Liver (tissue), 7 donors: ENCODE measurements at regions not wholly inside any gene's neighbourhood (a gene's known extent, or its start where the extent isn't known, plus 50 kb on each side); places are given as distances from the start of the nearest gene placed in this dataset.

Source experiments
- DNase-seq: peaks from one replicate; pipeline ENCODE4 v3.0.0-alpha.2; 2017; ENCODE audit warnings: low spot score
- H3K27ac ChIP-seq, 2 donors: one replicate each; pipeline ENCODE4 v1.7.0; 2013; ENCODE audit warnings: inconsistent platforms in 2 of 2, low read length in 2 of 2, control low read depth in 1 of 2, low read depth in 1 of 2, mild to moderate bottlenecking in 1 of 2
- H3K27me3 ChIP-seq, 4 donors: one replicate each; pipeline versions ENCODE4 v1.6.1 to v1.7.0; 2013; ENCODE audit warnings: low read length in 3 of 4, inconsistent platforms in 1 of 4, mild to moderate bottlenecking in 1 of 4, moderate library complexity in 1 of 4; ENCODE audit not compliant: control insufficient read depth in 4 of 4, insufficient read depth in 4 of 4
- H3K36me3 ChIP-seq, 4 donors: one replicate each; pipeline versions ENCODE4 v1.6.1 to v1.7.0; 2013; ENCODE audit warnings: low read length in 3 of 4, mild to moderate bottlenecking in 3 of 4, low read depth in 1 of 4, moderate library complexity in 1 of 4; ENCODE audit not compliant: control insufficient read depth in 4 of 4, insufficient read depth in 3 of 4
- H3K4me1 ChIP-seq, 4 donors: one replicate each; pipeline versions ENCODE4 v1.6.1 to v1.7.0; 2013; ENCODE audit warnings: low read length in 3 of 4, mild to moderate bottlenecking in 3 of 4, moderate library complexity in 1 of 4; ENCODE audit not compliant: control insufficient read depth in 4 of 4, insufficient read depth in 4 of 4
- H3K4me3 ChIP-seq, 3 donors: one replicate each; pipeline versions ENCODE4 v1.6.1 to v1.7.0; 2013; ENCODE audit warnings: low read length in 3 of 3, control low read depth in 1 of 3, low read depth in 1 of 3, mild to moderate bottlenecking in 1 of 3
- H3K9ac ChIP-seq, 2 donors: one replicate each; pipeline ENCODE4 v1.7.0; 2013; ENCODE audit warnings: low read length in 2 of 2, mild to moderate bottlenecking in 2 of 2, moderate library complexity in 2 of 2, control low read depth in 1 of 2, low read depth in 1 of 2
- H3K9me3 ChIP-seq, 4 donors: one replicate each; pipeline versions ENCODE4 v1.6.1 to v1.7.0; 2013; ENCODE audit warnings: low read length in 3 of 4; ENCODE audit not compliant: control insufficient read depth in 4 of 4
- FOXA1 ChIP-seq: IDR thresholded peaks from 2 replicates; pipeline ENCODE4 v1.6.1; 2016; ENCODE audit warnings: antibody characterized with exemption
- FOXA2 ChIP-seq: IDR thresholded peaks from 2 replicates; pipeline ENCODE4 v1.6.1; 2016; ENCODE audit warnings: antibody characterized with exemption
- GABPA ChIP-seq, 2 donors: IDR thresholded peaks in 1 of 2; conservative IDR thresholded peaks in 1 of 2; 2 replicates each; pipeline ENCODE4 v1.6.1; 2016; ENCODE audit warnings: antibody characterized with exemption in 2 of 2, mild to moderate bottlenecking in 1 of 2, moderate library complexity in 1 of 2
- HNF4A ChIP-seq, 2 donors: conservative IDR thresholded peaks; 2 replicates each; pipeline ENCODE4 v1.6.1; 2016; ENCODE audit warnings: antibody characterized with exemption in 2 of 2, mild to moderate bottlenecking in 2 of 2
- HNF4G ChIP-seq: IDR thresholded peaks from 2 replicates; pipeline ENCODE4 v1.6.1; 2016; ENCODE audit warnings: antibody characterized with exemption
- JUND ChIP-seq, 2 donors: IDR thresholded peaks; 2 replicates each; pipeline ENCODE4 v1.6.1; 2016; ENCODE audit warnings: antibody characterized with exemption in 2 of 2
- RAD21 ChIP-seq, 2 donors: IDR thresholded peaks; 2 replicates each; pipeline ENCODE4 v1.6.1; 2016; ENCODE audit warnings: antibody characterized with exemption in 2 of 2, mild to moderate bottlenecking in 2 of 2
- REST ChIP-seq: IDR thresholded peaks from 2 replicates; pipeline ENCODE4 v1.6.1; 2016; ENCODE audit warnings: antibody characterized with exemption, mild to moderate bottlenecking
- RXRA ChIP-seq, 2 donors: IDR thresholded peaks; 2 replicates each; pipeline ENCODE4 v1.6.1; 2017 to 2018; ENCODE audit warnings: antibody characterized with exemption in 2 of 2, mild to moderate bottlenecking in 1 of 2
- SP1 ChIP-seq: IDR thresholded peaks from 2 replicates; pipeline ENCODE4 v1.6.1; 2018; ENCODE audit warnings: antibody characterized with exemption, mild to moderate bottlenecking
- TAF1 ChIP-seq: conservative IDR thresholded peaks from 2 replicates; pipeline ENCODE4 v1.6.1; 2016; ENCODE audit warnings: antibody characterized with exemption, mild to moderate bottlenecking
- YY1 ChIP-seq: IDR thresholded peaks from 2 replicates; pipeline ENCODE4 v1.6.1; 2016; ENCODE audit warnings: antibody characterized with exemption, mild to moderate bottlenecking
- ZBTB33 ChIP-seq: IDR thresholded peaks from 2 replicates; pipeline ENCODE4 v1.6.1; 2016; ENCODE audit warnings: antibody characterized with exemption
- WGBS: extraction: QIAGEN DNeasy Blood & Tissue Kit; methylation state at CpG from one replicate; pipeline ENCODE4 v1.1.7; 2013; 5-methylcytosine and 5-hydroxymethylcytosine counted together
- TF ChIP-seq, protein P1 (sequence below): IDR thresholded peaks from 2 replicates; pipeline ENCODE4 v1.6.1; 2016; ENCODE audit warnings: antibody characterized with exemption
- TF ChIP-seq, protein P2 (sequence below): IDR thresholded peaks from 2 replicates; pipeline ENCODE4 v1.6.1; 2016; ENCODE audit warnings: antibody characterized with exemption
- donor health status: healthy.
- donor health status: healthy.
- donor health status: healthy.
- donor health status: healthy.

GRCh38 chr4:134610956-134611355 lies 409.4 kb upstream of the PABPC4L start:
- DNase-seq = no peak
- no peak overlapping the region for H3K27ac ChIP-seq
- whole genome bisulfite sequencing = 77% methylated on average over 1 of the region's 1 CpG
- no peaks in the 10 kb centered on the region for H3K9me3 ChIP-seq
- H3K27me3 ChIP-seq = no peaks in the 10 kb centered on the region
- no peak for TF ChIP-seq REST
- no peak for TF ChIP-seq FOXA2
- no peak for TF ChIP-seq HNF4G
- TF ChIP-seq TAF1 = no peak
- no peak for TF ChIP-seq FOXA1
- TF ChIP-seq, protein P1, sequence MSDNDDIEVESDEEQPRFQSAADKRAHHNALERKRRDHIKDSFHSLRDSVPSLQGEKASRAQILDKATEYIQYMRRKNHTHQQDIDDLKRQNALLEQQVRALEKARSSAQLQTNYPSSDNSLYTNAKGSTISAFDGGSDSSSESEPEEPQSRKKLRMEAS = no peak
- TF ChIP-seq HNF4A (conservative IDR thresholded peaks at IDR 0.05) = no peak
- TF ChIP-seq, protein P2, sequence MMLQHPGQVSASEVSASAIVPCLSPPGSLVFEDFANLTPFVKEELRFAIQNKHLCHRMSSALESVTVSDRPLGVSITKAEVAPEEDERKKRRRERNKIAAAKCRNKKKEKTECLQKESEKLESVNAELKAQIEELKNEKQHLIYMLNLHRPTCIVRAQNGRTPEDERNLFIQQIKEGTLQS = no peak
- no peak for TF ChIP-seq SP1
- no peak for TF ChIP-seq RXRA (IDR thresholded peaks at IDR 0.05)
- TF ChIP-seq ZBTB33 = no peak
- no peak for TF ChIP-seq YY1
- TF ChIP-seq GABPA (IDR thresholded peaks at IDR 0.05 in 1 of 2, conservative IDR thresholded peaks at IDR 0.05 in 1 of 2) = no peak
- no peaks in the 10 kb centered on the region for H3K36me3 ChIP-seq
- no peak overlapping the region for H3K9ac ChIP-seq
- no peak overlapping the region for H3K4me3 ChIP-seq
- H3K4me1 ChIP-seq = no peaks in the 10 kb centered on the region

DNA sequence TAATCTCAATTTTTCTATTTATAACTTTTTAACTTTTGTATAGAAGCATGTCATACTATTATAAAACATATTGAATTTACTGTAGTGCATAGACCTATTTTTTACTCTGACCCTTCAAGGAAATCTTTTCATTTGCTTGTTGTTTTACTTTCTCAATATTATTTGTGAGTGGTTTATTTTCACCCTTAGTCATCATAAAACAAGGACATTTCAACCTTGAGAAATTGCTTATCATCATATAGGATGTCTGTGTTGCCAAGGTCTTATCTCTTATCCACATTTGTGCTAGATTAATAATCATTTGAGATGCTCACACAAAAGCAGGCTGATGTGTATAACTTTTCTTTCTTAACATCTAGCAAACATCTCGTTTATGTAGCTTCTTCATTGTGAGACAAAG lies 408.6 kb upstream of the PABPC4L start:
- Histone ChIP-seq H3K27me3 (no peaks in the 10 kb centered on the region), H3K9ac (no peak overlapping the region), H3K9me3 (no peaks in the 10 kb centered on the region), H3K27ac (no peak overlapping the region), H3K4me1 (no peaks in the 10 kb centered on the region), H3K4me3 (no peak overlapping the region), H3K36me3 (no peaks in the 10 kb centered on the region)
- 54% methylated on average over 1 of the region's 1 CpG for WGBS
- no peak for DNase-seq
- TF ChIP-seq RAD21 (IDR thresholded peaks at IDR 0.05) = no peak
- no peak for TF ChIP-seq JUND (IDR thresholded peaks at IDR 0.05)
- no peak for TF ChIP-seq GABPA (IDR thresholded peaks at IDR 0.05 in 1 of 2, conservative IDR thresholded peaks at IDR 0.05 in 1 of 2)
- TF ChIP-seq, protein P2 = no peak
- TF ChIP-seq SP1 = no peak
- no peak for TF ChIP-seq HNF4A (conservative IDR thresholded peaks at IDR 0.05)
- TF ChIP-seq FOXA1 = no peak
